Activated B cell treated with CpG ODN at 0.5 μM for 24 hours (primary cell): ENCODE measurements at regions not wholly inside any gene's neighbourhood (a gene's known extent, or its start where the extent isn't known, plus 50 kb on each side); places are given as distances from the start of the nearest gene placed in this dataset.

Experiments
- ATAC-seq: fragments of 200-7000 bp; cut with Tn5 transposase; one replicate; pipeline ENCODE4 v1.10.0; 2021; ENCODE audit warnings: low read depth, mild to moderate bottlenecking, moderate library complexity
- CTCF ChIA-PET: fragments of 350-600 bp; sonication (Branson Sonifier 250); formaldehyde crosslinking; loops from one replicate; lab custom pipeline; 2021; ENCODE audit warnings: antibody characterized with exemption; lab: Charles Lee
- POLR2A ChIA-PET: fragments of 350-600 bp; sonication (Branson Sonifier 250); formaldehyde crosslinking; loops from one replicate; lab custom pipeline; 2021; ENCODE audit warnings: antibody characterized with exemption; lab: Charles Lee
- DNase-seq: peaks from one replicate; pipeline ENCODE4 v3.0.0; 2022
- H3K27ac Mint-ChIP-seq: one replicate; pipeline ENCODE4 v1.8.0; 2020; ENCODE audit warnings: mixed read lengths
- H3K27me3 Mint-ChIP-seq: one replicate; pipeline ENCODE4 v1.8.0; 2021; ENCODE audit warnings: mixed read lengths
- H3K36me3 Mint-ChIP-seq: one replicate; pipeline ENCODE4 v1.8.0; 2021; ENCODE audit warnings: low read depth, mixed read lengths
- H3K4me1 Mint-ChIP-seq: one replicate; pipeline ENCODE4 v1.8.0; 2021; ENCODE audit warnings: mixed read lengths
- H3K4me3 Mint-ChIP-seq: one replicate; pipeline ENCODE4 v1.8.0; 2020; ENCODE audit warnings: mild to moderate bottlenecking, mixed read lengths
- H3K9me3 Mint-ChIP-seq: one replicate; pipeline ENCODE4 v1.8.0; 2020; ENCODE audit warnings: mixed read lengths
- CTCF ChIP-seq: fragments of 200-600 bp; IDR thresholded peaks from one replicate; pipeline ENCODE4 v1.8.0; 2022; ENCODE audit warnings: antibody characterized with exemption, mild to moderate bottlenecking
- intact Hi-C: fragments of 100-400 bp; cut with micrococcal nuclease; formaldehyde crosslinking; loops from one replicate; pipeline ENCODE4 v1.15.1; 2024

GRCh38 chrX:69314436-69315348, 149.4 kb upstream of the PJA1 start:
- no peak for ATAC-seq
- Mint-ChIP-seq H3K27ac (no peak overlapping the region), H3K9me3 (no peaks in the 10 kb centered on the region), H3K4me1 (no peaks in the 10 kb centered on the region), H3K36me3 (no peaks in the 10 kb centered on the region), H3K27me3 (no peaks in the 10 kb centered on the region), H3K4me3 (no peak overlapping the region)
- intact Hi-C loops: no loop called here
- CTCF ChIA-PET: no interaction called here
- no peak for DNase-seq
- no peak for TF ChIP-seq CTCF
- POLR2A ChIA-PET: no interaction called here

- Mint-ChIP-seq H3K27ac (no peak overlapping the region), H3K36me3 (no peaks in the 10 kb centered on the region), H3K9me3 (no peaks in the 10 kb centered on the region), H3K4me3 (no peak overlapping the region), H3K27me3 (no peaks in the 10 kb centered on the region), H3K4me1 (no peaks in the 10 kb centered on the region)
- no peak for ATAC-seq
- CTCF ChIA-PET: no interaction called here
- POLR2A ChIA-PET: no interaction called here
- intact Hi-C loops: no loop called here
- no peak for DNase-seq
- no peak for TF ChIP-seq CTCF
These were observed 148.5 kb upstream of the PJA1 start for GRCh38 chrX:69313617-69314290.

DNA sequence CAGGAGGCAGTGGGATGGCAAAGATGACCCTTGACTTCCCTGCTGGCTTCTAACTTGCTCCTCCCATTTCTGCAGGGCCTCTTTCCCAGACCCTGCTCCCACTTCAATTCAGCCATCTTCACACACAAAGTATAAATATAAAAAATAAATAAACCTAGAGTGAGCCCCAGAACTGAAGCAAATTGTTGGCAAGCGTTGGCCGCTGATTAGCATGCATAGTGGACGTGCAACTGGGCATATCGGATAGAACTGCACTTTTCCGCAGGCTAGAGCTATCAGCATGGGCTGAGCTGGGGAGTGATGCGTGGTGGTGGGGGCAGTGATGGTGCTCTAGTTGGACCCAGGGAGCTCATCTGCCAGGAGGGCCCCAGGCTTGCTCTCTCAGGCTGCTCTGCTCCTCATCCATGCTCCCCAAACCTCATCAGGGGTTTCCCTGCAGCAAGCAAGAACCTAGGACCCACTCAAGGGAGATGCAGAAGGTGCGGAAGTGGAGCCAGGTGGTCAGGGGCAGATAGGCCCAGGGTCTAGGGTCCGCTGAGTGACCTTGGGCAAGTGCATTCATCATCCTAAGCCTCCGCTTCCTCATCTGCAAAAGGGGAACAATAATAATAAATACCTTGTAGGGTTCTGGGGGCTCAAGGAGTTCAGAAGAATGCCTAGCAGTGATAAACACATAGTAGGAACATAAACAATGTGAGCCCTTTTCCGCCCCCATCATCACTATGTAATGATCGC, 146.8 kb upstream of the PJA1 start:
- Mint-ChIP-seq H3K4me1 (no peaks in the 10 kb centered on the region), H3K27me3 (no peaks in the 10 kb centered on the region), H3K4me3 (no peak overlapping the region), H3K9me3 (no peaks in the 10 kb centered on the region), H3K36me3 (no peaks in the 10 kb centered on the region), H3K27ac (no peak overlapping the region)
- ChIA-PET POLR2A (no interaction called here), CTCF (no interaction called here)
- no peak for DNase-seq
- no peak for TF ChIP-seq CTCF
- intact Hi-C loops: no loop called here
- no peak for ATAC-seq

DNA sequence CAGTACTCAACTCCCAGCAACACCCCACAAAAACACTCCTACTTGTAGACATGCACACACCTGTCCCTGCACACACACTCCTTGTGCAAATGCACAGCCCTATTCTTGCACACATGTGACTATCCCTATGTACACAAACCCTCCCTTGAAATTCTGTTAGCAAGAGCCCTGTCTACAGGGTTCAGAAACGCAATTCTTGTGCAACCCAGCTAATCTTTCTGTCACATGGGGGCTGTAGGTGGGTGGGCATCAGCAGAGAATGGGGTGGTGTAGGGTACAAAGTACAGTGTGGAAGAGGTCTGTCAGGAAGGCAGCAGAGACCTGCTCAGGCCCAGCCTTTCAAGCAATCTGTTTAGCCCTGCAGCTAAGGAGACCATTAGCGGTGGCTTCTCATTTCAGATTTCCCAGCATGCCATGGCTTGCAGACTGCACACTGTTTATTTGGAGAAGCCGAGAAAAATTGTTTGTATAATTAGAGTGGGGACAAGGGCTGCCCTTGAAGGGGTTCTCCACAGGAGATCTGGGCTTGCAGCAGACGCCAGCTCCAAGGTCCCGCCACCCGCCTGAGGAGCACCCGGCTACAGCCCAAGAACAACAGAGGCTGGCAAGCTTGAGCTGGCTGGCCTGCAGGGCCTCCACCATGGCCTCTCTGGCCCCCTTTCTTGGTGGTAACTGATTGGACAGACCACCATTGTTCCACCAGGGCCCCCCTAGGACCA, 144.0 kb upstream of the PJA1 start:
- POLR2A ChIA-PET: no interaction called here
- Mint-ChIP-seq H3K27ac (no peak overlapping the region), H3K9me3 (no peaks in the 10 kb centered on the region), H3K4me1 (no peaks in the 10 kb centered on the region), H3K36me3 (no peaks in the 10 kb centered on the region), H3K27me3 (peaks cover 7% of the 10 kb centered on the region), H3K4me3 (no peak overlapping the region)
- CTCF ChIA-PET: no interaction called here
- intact Hi-C loops: no loop called here
- TF ChIP-seq CTCF: no peak
- DNase-seq (no peak), ATAC-seq (no peak)
